ENCODE measurements at regions not wholly inside any gene's neighbourhood (a gene's known extent, or its start where the extent isn't known, plus 50 kb on each side); places are given as distances from the start of the nearest gene placed in this dataset.

DNA sequence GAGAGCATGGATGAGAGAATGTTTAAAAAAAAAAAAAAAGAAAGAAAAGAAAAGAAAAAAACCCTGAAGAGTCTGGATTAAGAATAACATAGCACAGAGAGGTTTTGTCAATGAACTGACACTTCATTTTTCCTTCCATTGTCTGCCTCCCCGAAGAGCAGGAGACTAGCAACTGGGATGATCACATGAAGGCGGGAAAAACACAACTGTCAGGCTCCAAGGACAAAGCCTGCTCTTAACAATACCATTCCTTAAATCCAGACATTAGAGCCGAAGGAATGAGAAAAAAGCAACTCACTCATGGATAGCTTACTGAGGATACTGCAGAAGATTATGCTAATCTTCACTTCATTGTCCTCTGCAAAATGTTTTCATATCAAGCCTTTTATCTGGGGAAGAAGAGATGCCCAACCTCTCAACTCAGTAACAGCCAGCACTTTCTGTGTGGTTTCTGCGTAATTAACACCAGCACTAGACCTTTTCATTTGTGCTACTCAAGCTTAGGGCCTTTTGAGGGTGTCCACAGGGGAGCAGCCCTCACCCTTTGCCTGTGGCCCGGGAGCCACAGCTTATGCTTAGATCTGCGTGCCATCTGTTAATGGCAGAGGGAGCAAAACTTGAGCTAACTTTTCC lies 182.3 kb downstream of the BARHL2 start:
- no TSS peak for BruUV-seq (replicated peaks)
- Histone ChIP-seq H3K79me2 (ENCODE audit: insufficient read depth, low read length) (no peaks in the 10 kb centered on the region), H3K9me3 (ENCODE audit: low read length) (no peaks in the 10 kb centered on the region), H3K4me3 (replicated peaks in 1 of 3; ENCODE audit: insufficient read depth in 1 of 3, low read depth in 2 of 3, low read length in 3 of 3) (no peak overlapping the region), H3K9ac (ENCODE audit: insufficient read depth, low read depth, low read length) (no peak overlapping the region), H3K4me1 (ENCODE audit: insufficient read depth, low read length) (no peaks in the 10 kb centered on the region), H3K27ac (ENCODE audit: extremely low read length, insufficient read depth, low read length) (no peak overlapping the region), H2AFZ (ENCODE audit: low read length) (no peak overlapping the region), H3K36me3 (replicated peaks in 1 of 2; ENCODE audit: control insufficient read depth in 1 of 2, insufficient read depth in 2 of 2, low read length in 2 of 2) (no peaks in the 10 kb centered on the region), H3K4me2 (ENCODE audit: low read depth, low read length) (no peak overlapping the region), H3K27me3 (ENCODE audit: control insufficient read depth in 1 of 2, insufficient read depth in 2 of 2, low read length in 2 of 2) (no peaks in the 10 kb centered on the region), H4K20me1 (ENCODE audit: insufficient read depth, low read length) (no peaks in the 10 kb centered on the region)
- ChIA-PET POLR2A (no interaction called here), CTCF (ENCODE audit: low intra/inter-chr PET ratio, low total read pairs) (no interaction called here)
- FAIRE-seq (no peak), ATAC-seq (no peak), DNase-seq (ENCODE audit: low spot score) (no peak)
- in situ Hi-C loops (cut with HindIII; ENCODE audit: extremely low pct_ligation_motif_present, low pct_unique_long_range_greater_than_20kb) = no loop called here
- intact Hi-C loops (cut with micrococcal nuclease; ENCODE audit: unreplicated experiment) = no loop called here
- WGBS (ENCODE audit: low lambda C conversion rate) = 6% methylated on average over 6 of the region's 6 CpGs
- TF ChIP-seq ZNF614 (CRISPR knock-in tag; IDR thresholded peaks at IDR 0.05; ENCODE audit: borderline replicate concordance) = no peak
- TF ChIP-seq NKX3-1 (CRISPR knock-in tag; IDR thresholded peaks at IDR 0.05) = no peak
- TF ChIP-seq ZNF713 (CRISPR knock-in tag; IDR thresholded peaks at IDR 0.05) = no peak
- TF ChIP-seq SRF (IDR thresholded peaks at IDR 0.05; ENCODE audit: low read depth, low read length) = no peak
- TF ChIP-seq ZNF800 (CRISPR knock-in tag; IDR thresholded peaks at IDR 0.05) = no peak
- no peak for TF ChIP-seq KIAA2018 (CRISPR knock-in tag; IDR thresholded peaks at IDR 0.05; ENCODE audit: borderline replicate concordance)
- no peak for TF ChIP-seq AFF4 (CRISPR knock-in tag; IDR thresholded peaks at IDR 0.05)
- TF ChIP-seq DNMT3B (CRISPR knock-in tag; conservative IDR thresholded peaks at IDR 0.05) = no peak
- TF ChIP-seq MEIS1 (CRISPR knock-in tag; IDR thresholded peaks at IDR 0.05; ENCODE audit: borderline replicate concordance) = no peak
- TF ChIP-seq KMT2B (CRISPR knock-in tag; IDR thresholded peaks at IDR 0.05) = no peak
- TF ChIP-seq ZIK1 (CRISPR knock-in tag; IDR thresholded peaks at IDR 0.05; ENCODE audit: borderline replicate concordance, low read depth) = no peak

All from HepG2 (cell line).